H9 (cell line): ENCODE measurements at regions not wholly inside any gene's neighbourhood (a gene's known extent, or its start where the extent isn't known, plus 50 kb on each side); places are given as distances from the start of the nearest gene placed in this dataset.

Experiments
- DNase-seq: peaks from one replicate; pipeline ENCODE4 v3.0.0-alpha.2; 2017
- H2AFZ ChIP-seq: one replicate; pipeline ENCODE4 v1.6.1; 2013; ENCODE audit warnings: mild to moderate bottlenecking, low read length, control low read depth, moderate library complexity
- H2AK5ac ChIP-seq: 2 replicates; pipeline ENCODE4 v1.6.1; 2013; ENCODE audit warnings: low read length, control low read depth, mixed read lengths; ENCODE audit not compliant: insufficient read length
- H2BK120ac ChIP-seq: one replicate; pipeline ENCODE4 v1.6.1; 2013; ENCODE audit warnings: low read depth, mild to moderate bottlenecking, low read length, control low read depth, inconsistent platforms; ENCODE audit not compliant: poor library complexity, severe bottlenecking
- H2BK12ac ChIP-seq: 2 replicates; pipeline ENCODE4 v1.6.1; 2013; ENCODE audit warnings: low read length, control low read depth, mixed read lengths, low read depth; ENCODE audit not compliant: insufficient read length
- H2BK15ac ChIP-seq: 2 replicates; pipeline ENCODE4 v1.6.1; 2013; ENCODE audit warnings: low read depth, low read length, control low read depth
- H2BK20ac ChIP-seq: one replicate; pipeline ENCODE4 v1.6.1; 2013; ENCODE audit warnings: low read depth, mild to moderate bottlenecking, low read length, control low read depth, inconsistent platforms; ENCODE audit not compliant: poor library complexity, severe bottlenecking
- H2BK5ac ChIP-seq: 2 replicates; pipeline ENCODE4 v1.6.1; 2013; ENCODE audit warnings: low read length, control low read depth, mixed read lengths; ENCODE audit not compliant: insufficient read length
- H3K14ac ChIP-seq: 2 replicates; pipeline ENCODE4 v1.6.1; 2013; ENCODE audit warnings: low read length, control low read depth; ENCODE audit not compliant: insufficient read depth
- H3K18ac ChIP-seq: 2 replicates; pipeline ENCODE4 v1.6.1; 2013; ENCODE audit warnings: low read depth, mild to moderate bottlenecking, mixed read lengths, low read length, control low read depth; ENCODE audit not compliant: insufficient read length
- H3K23ac ChIP-seq: 2 replicates; pipeline ENCODE4 v1.6.1; 2013; ENCODE audit warnings: low read length, control low read depth, mixed read lengths, low read depth; ENCODE audit not compliant: insufficient read length
- H3K23me2 ChIP-seq: 2 replicates; pipeline ENCODE4 v1.6.1; 2013; ENCODE audit warnings: low read depth, mild to moderate bottlenecking, mixed read lengths, low read length, control low read depth; ENCODE audit not compliant: insufficient read length, poor library complexity, severe bottlenecking
- H3K27ac ChIP-seq: 2 replicates; pipeline ENCODE4 v1.5.1; 2013; ENCODE audit warnings: low read length, control low read depth, mixed read lengths, low read depth; ENCODE audit not compliant: insufficient read length
- H3K27me3 ChIP-seq: 2 replicates; pipeline ENCODE4 v1.6.1; 2013; ENCODE audit warnings: low read length, control low read depth, inconsistent platforms; ENCODE audit not compliant: insufficient read depth
- H3K4ac ChIP-seq: 2 replicates; pipeline ENCODE4 v1.6.1; 2013; ENCODE audit warnings: low read depth, mild to moderate bottlenecking, control low read depth, inconsistent platforms, low read length, moderate library complexity
- H3K4me1 ChIP-seq: 2 replicates; pipeline ENCODE4 v1.6.1; 2013; ENCODE audit warnings: low read length, control low read depth, inconsistent platforms; ENCODE audit not compliant: insufficient read depth
- H3K4me2 ChIP-seq: 2 replicates; pipeline ENCODE4 v1.6.1; 2013; ENCODE audit warnings: low read length, control low read depth, mixed read lengths; ENCODE audit not compliant: insufficient read length, insufficient read depth
- H3K56ac ChIP-seq: 2 replicates; pipeline ENCODE4 v1.6.1; 2013; ENCODE audit warnings: low read depth, mild to moderate bottlenecking, mixed read lengths, low read length, control low read depth; ENCODE audit not compliant: insufficient read length
- H3K79me1 ChIP-seq: 2 replicates; pipeline ENCODE4 v1.6.1; 2013; ENCODE audit warnings: low read depth, mild to moderate bottlenecking, moderate library complexity, low read length, control low read depth, inconsistent platforms; ENCODE audit not compliant: insufficient read depth, poor library complexity, severe bottlenecking
- H3K79me2 ChIP-seq: 2 replicates; pipeline ENCODE4 v1.6.1; 2013; ENCODE audit warnings: low read length, control low read depth, inconsistent platforms; ENCODE audit not compliant: insufficient read depth
- H3K9ac ChIP-seq: 2 replicates; pipeline ENCODE4 v1.6.1; 2013; ENCODE audit warnings: low read length, control low read depth, mixed read lengths; ENCODE audit not compliant: insufficient read length; ENCODE audit errors: extremely low read depth
- H3K9me3 ChIP-seq: one replicate; pipeline ENCODE4 v1.6.1; 2013; ENCODE audit warnings: low read depth, low read length, inconsistent platforms; ENCODE audit not compliant: control insufficient read depth
- H3T11ph ChIP-seq: one replicate; pipeline ENCODE4 v1.6.1; 2013; ENCODE audit warnings: mild to moderate bottlenecking, low read length, control low read depth, inconsistent platforms
- H4K20me1 ChIP-seq: one replicate; pipeline ENCODE4 v1.6.1; 2013; ENCODE audit not compliant: control insufficient read depth, insufficient read length, insufficient read depth
- H4K5ac ChIP-seq: 2 replicates; pipeline ENCODE4 v1.6.1; 2013; ENCODE audit warnings: low read depth, mild to moderate bottlenecking, mixed read lengths, low read length, control low read depth; ENCODE audit not compliant: insufficient read length
- H4K8ac ChIP-seq: replicated peaks from 2 replicates; pipeline ENCODE4 v1.6.1; 2013; ENCODE audit warnings: low read length, control low read depth, mixed read lengths, low read depth; ENCODE audit not compliant: insufficient read length
- H4K91ac ChIP-seq: 2 replicates; pipeline ENCODE4 v1.6.1; 2013; ENCODE audit warnings: low read depth, mild to moderate bottlenecking, moderate library complexity, mixed read lengths, low read length, control low read depth; ENCODE audit not compliant: insufficient read length
- H3K27ac Mint-ChIP-seq, 3 experiments: 2 replicates in 2 of 3; 3 replicates in 1 of 3; pipeline ENCODE4 v1.8.0; 2020 to 2021; ENCODE audit warnings: mixed read lengths in 3 of 3, mild to moderate bottlenecking in 1 of 3, moderate library complexity in 1 of 3
- H3K27me3 Mint-ChIP-seq: 2 replicates; pipeline ENCODE4 v1.8.0; 2021; ENCODE audit warnings: low read depth, mild to moderate bottlenecking, moderate library complexity, mixed read lengths
- H3K36me3 Mint-ChIP-seq, 3 experiments: 2 replicates in 2 of 3; 3 replicates in 1 of 3; pipeline ENCODE4 v1.8.0; 2020 to 2021; ENCODE audit warnings: low read depth in 3 of 3, mixed read lengths in 3 of 3; ENCODE audit not compliant: insufficient read depth in 1 of 3
- H3K4me1 Mint-ChIP-seq, 2 experiments: 2 replicates each; pipeline ENCODE4 v1.8.0; 2020; ENCODE audit warnings: mixed read lengths in 2 of 2
- H3K4me3 Mint-ChIP-seq, 2 experiments: 2 replicates in 1 of 2; 3 replicates in 1 of 2; pipeline ENCODE4 v1.8.0; 2020 to 2021; ENCODE audit warnings: mild to moderate bottlenecking in 2 of 2, mixed read lengths in 2 of 2, moderate library complexity in 1 of 2
- H3K9me3 Mint-ChIP-seq, 2 experiments: 2 replicates in 1 of 2; 3 replicates in 1 of 2; pipeline ENCODE4 v1.8.0; 2020; ENCODE audit warnings: mild to moderate bottlenecking in 2 of 2, mixed read lengths in 2 of 2, moderate library complexity in 1 of 2
- CTCF ChIP-seq: fragments of 200-600 bp; sonication (generic); conservative IDR thresholded peaks from 3 replicates; pipeline ENCODE4 v1.8.0; 2021; ENCODE audit warnings: antibody characterized with exemption, mild to moderate bottlenecking
- WGBS: extraction: QIAGEN DNeasy Blood & Tissue Kit; methylation state at CpG from one replicate; pipeline ENCODE4 v1.1.7; 2013; ENCODE audit warnings: missing lambda C conversion rate, low lambda C conversion rate, mixed read lengths; ENCODE audit not compliant: insufficient read length; ENCODE audit errors: extremely low coverage; 5-methylcytosine and 5-hydroxymethylcytosine counted together

- H2BK120ac ChIP-seq: no peak overlapping the region
- H3K4me1 ChIP-seq: peaks cover 3% of the 10 kb centered on the region; the same call in 1 of the 2 replicates
- H3K4me2 ChIP-seq: peak overlapping the region; percentile 86
- H3K27ac ChIP-seq: no peak overlapping the region
- no peak overlapping the region for H3K9ac ChIP-seq
- H4K8ac ChIP-seq: no peak overlapping the region
- H2AK5ac ChIP-seq: no peak overlapping the region
- no peaks in the 10 kb centered on the region for H3K9me3 ChIP-seq
- no peaks in the 10 kb centered on the region for H3K79me2 ChIP-seq
- no peak for TF ChIP-seq CTCF
- no peak overlapping the region for H3K4ac ChIP-seq
- no peak overlapping the region for H4K91ac ChIP-seq
- Mint-ChIP-seq H3K4me3 (no peak overlapping the region), H3K27ac (no peak overlapping the region), H3K9me3 (peaks cover 0 to 3% of the 10 kb centered on the region in 2 experiments; a peak in 2 of 5 replicates), H3K27me3 (peaks cover 24% of the 10 kb centered on the region), H3K36me3 (no peaks in the 10 kb centered on the region), H3K4me1 (peaks cover 2 to 5% of the 10 kb centered on the region in 2 experiments; a peak in 3 of 4 replicates)
- H2BK12ac ChIP-seq: no peak overlapping the region
- no peak overlapping the region for H3K14ac ChIP-seq
- no peak overlapping the region for H3K56ac ChIP-seq
- no CpG with 5 or more reads among the region's 15 CpGs for WGBS
- no peak overlapping the region for H2BK15ac ChIP-seq
- H3K18ac ChIP-seq: no peak overlapping the region
- H3K79me1 ChIP-seq: no peaks in the 10 kb centered on the region
- H4K5ac ChIP-seq: no peak overlapping the region
- H2AFZ ChIP-seq: no peak overlapping the region
- H2BK20ac ChIP-seq: no peak overlapping the region
- H3K23me2 ChIP-seq: peaks cover 16% of the 10 kb centered on the region
- no peak overlapping the region for H3T11ph ChIP-seq
- no peak overlapping the region for H3K23ac ChIP-seq
- H4K20me1 ChIP-seq: no peaks in the 10 kb centered on the region
- peaks cover 22% of the 10 kb centered on the region; the same call in 1 of the 2 replicates for H3K27me3 ChIP-seq
- peak; percentile 31 for DNase-seq
- no peak overlapping the region for H2BK5ac ChIP-seq
Observed at GRCh38 chr20:63100926-63101699, 94.3 kb upstream of the BHLHE23 start.
